ENCODE measurements at regions not wholly inside any gene's neighbourhood (a gene's known extent, or its start where the extent isn't known, plus 50 kb on each side); places are given as distances from the start of the nearest gene placed in this dataset.

DNA sequence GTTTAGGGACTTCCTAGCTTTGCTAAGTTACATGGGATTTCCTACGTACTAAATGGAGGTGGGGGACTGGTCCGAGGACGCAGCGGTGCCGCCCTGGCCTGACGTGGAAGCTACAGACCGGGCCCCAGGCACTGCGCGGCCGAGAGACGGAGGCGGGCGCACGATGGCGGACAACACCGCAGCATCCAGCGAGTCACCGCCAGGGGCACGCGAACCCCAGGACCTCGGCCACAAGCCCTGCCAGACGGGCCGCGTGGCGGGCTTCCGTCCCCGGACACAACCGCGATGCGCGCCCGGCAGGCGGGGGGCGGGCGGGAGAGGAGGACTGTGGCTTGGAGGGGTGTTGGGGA, 1516.9 kb upstream of the DEFB115 start:
- WGBS (ENCODE audit: insufficient coverage, low coverage, missing lambda C conversion rate) = 38% methylated on average over 9 of the region's 35 CpGs
- Histone ChIP-seq H3K9ac (ENCODE audit: insufficient read depth in 1 of 2, low read depth in 2 of 2, low read length in 2 of 2) (no peak overlapping the region), H3K27ac (ENCODE audit: extremely low read depth, low read depth, low read length) (no peak overlapping the region), H3K4me3 (no peak overlapping the region), H4K20me1 (replicated peaks; ENCODE audit: control insufficient read depth, insufficient read depth, low read length) (no peaks in the 10 kb centered on the region), H3K36me3 (ENCODE audit: control insufficient read depth, insufficient read depth, low read length) (no peaks in the 10 kb centered on the region), H3K4me2 (ENCODE audit: insufficient read depth, low read length) (no peak overlapping the region), H3K9me3 (replicated peaks; ENCODE audit: control insufficient read depth, insufficient read depth, low read depth, low read length) (no peaks in the 10 kb centered on the region; the same call in 1 of the 2 replicates), H3K9me1 (ENCODE audit: control insufficient read depth, insufficient read depth, low read length) (no peaks in the 10 kb centered on the region), H3K79me2 (ENCODE audit: control insufficient read depth, insufficient read depth, low read length) (no peaks in the 10 kb centered on the region), H2AFZ (ENCODE audit: low read depth, low read length) (no peak overlapping the region), H3K27me3 (ENCODE audit: control insufficient read depth in 2 of 2, insufficient read depth in 2 of 2, low read length in 2 of 2) (no peaks in the 10 kb centered on the region), H3K4me1 (replicated peaks in 1 of 2; ENCODE audit: control insufficient read depth in 2 of 2, insufficient read depth in 2 of 2, low read length in 2 of 2) (no peaks in the 10 kb centered on the region)
- ChIA-PET POLR2A (no interaction called here), CTCF (ENCODE audit: low intra/inter-chr PET ratio) (no interaction called here)
- in situ Hi-C loops (cut with MboI) (loop anchor here (10.0 to 25.0 kb wide), 2 partner anchors 56 to 503 kb away; no protein-coding TSS in a partner anchor), intact Hi-C loops (cut with micrococcal nuclease) (no loop called here)
- BruUV-seq (replicated peaks) = no TSS peak
- no peak for DNase-seq (ENCODE audit: extremely low read depth in 1 of 4, low spot score in 3 of 4)
- no peak for ATAC-seq
- FAIRE-seq = no peak
- TF ChIP-seq ZNF347 (CRISPR knock-in tag; IDR thresholded peaks at IDR 0.05; ENCODE audit: low read depth) (no peak), STAT6 (CRISPR knock-in tag; IDR thresholded peaks at IDR 0.05) (no peak), ARHGAP35 (IDR thresholded peaks at IDR 0.05; ENCODE audit: partially characterized antibody) (no peak), ZNF785 (CRISPR knock-in tag; IDR thresholded peaks at IDR 0.05) (no peak), MIER1 (IDR thresholded peaks at IDR 0.05; ENCODE audit: low read depth) (no peak), TRIM24 (IDR thresholded peaks at IDR 0.05) (no peak), SMAD3 (CRISPR knock-in tag; conservative IDR thresholded peaks at IDR 0.05) (no peak), BCOR (IDR thresholded peaks at IDR 0.05) (no peak), ZSCAN32 (CRISPR knock-in tag; IDR thresholded peaks at IDR 0.05) (no peak), KLF16 (IDR thresholded peaks at IDR 0.05) (no peak), RFX1 (IDR thresholded peaks at IDR 0.05) (no peak), ZNF274 (IDR thresholded peaks at IDR 0.05; ENCODE audit: borderline replicate concordance, low read depth, low read length) (no peak), GABPB2 (CRISPR knock-in tag; conservative IDR thresholded peaks at IDR 0.05) (no peak)
- TF ChIP-seq, protein P1, sequence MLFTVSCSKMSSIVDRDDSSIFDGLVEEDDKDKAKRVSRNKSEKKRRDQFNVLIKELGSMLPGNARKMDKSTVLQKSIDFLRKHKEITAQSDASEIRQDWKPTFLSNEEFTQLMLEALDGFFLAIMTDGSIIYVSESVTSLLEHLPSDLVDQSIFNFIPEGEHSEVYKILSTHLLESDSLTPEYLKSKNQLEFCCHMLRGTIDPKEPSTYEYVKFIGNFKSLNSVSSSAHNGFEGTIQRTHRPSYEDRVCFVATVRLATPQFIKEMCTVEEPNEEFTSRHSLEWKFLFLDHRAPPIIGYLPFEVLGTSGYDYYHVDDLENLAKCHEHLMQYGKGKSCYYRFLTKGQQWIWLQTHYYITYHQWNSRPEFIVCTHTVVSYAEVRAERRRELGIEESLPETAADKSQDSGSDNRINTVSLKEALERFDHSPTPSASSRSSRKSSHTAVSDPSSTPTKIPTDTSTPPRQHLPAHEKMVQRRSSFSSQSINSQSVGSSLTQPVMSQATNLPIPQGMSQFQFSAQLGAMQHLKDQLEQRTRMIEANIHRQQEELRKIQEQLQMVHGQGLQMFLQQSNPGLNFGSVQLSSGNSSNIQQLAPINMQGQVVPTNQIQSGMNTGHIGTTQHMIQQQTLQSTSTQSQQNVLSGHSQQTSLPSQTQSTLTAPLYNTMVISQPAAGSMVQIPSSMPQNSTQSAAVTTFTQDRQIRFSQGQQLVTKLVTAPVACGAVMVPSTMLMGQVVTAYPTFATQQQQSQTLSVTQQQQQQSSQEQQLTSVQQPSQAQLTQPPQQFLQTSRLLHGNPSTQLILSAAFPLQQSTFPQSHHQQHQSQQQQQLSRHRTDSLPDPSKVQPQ (CRISPR knock-in tag; IDR thresholded peaks at IDR 0.05; ENCODE audit: borderline replicate concordance) = no peak
